GM12878 (cell line): ENCODE measurements at regions not wholly inside any gene's neighbourhood (a gene's known extent, or its start where the extent isn't known, plus 50 kb on each side); places are given as distances from the start of the nearest gene placed in this dataset.

ENCODE experiments used
- CTCF ChIP-seq, 3 experiments: IDR thresholded peaks in 2 of 3; conservative IDR thresholded peaks in 1 of 3; 2 replicates each; pipeline ENCODE4 v1.5.1; 2011; ENCODE audit warnings: low read depth in 3 of 3, low read length in 3 of 3, mild to moderate bottlenecking in 3 of 3, control low read depth in 2 of 3, moderate library complexity in 2 of 3, inconsistent platforms in 1 of 3, mixed read lengths in 1 of 3; ENCODE audit not compliant: control insufficient read depth in 2 of 3, insufficient read depth in 1 of 3; ENCODE audit errors: extremely low read depth in 1 of 3
- DPF2 ChIP-seq: fragments of 450-650 bp; IDR thresholded peaks from 2 replicates; pipeline ENCODE4 v1.6.1; 2017; ENCODE audit warnings: mild to moderate bottlenecking
- JUND ChIP-seq: IDR thresholded peaks from 2 replicates; pipeline ENCODE4 v1.6.1; 2012; ENCODE audit warnings: low read depth, mild to moderate bottlenecking, low read length, improper control_type of control experiment, moderate library complexity
- MYB ChIP-seq: fragments of 150-350 bp; IDR thresholded peaks from 2 replicates; pipeline ENCODE4 v1.6.1; 2014; ENCODE audit warnings: mild to moderate bottlenecking, low read depth, low read length, borderline replicate concordance
- RFX5 ChIP-seq: IDR thresholded peaks from 2 replicates; pipeline ENCODE4 v1.6.1; 2011; ENCODE audit warnings: low read depth, low read length, improper control_type of control experiment
- SP1 ChIP-seq: IDR thresholded peaks from one replicate; pipeline ENCODE4 v1.6.1; 2011; ENCODE audit warnings: low read depth, low read length
- SREBF2 ChIP-seq: IDR thresholded peaks from 2 replicates; pipeline ENCODE4 v1.6.1; 2012; ENCODE audit warnings: mild to moderate bottlenecking, low read length

GRCh38 chr6:4297348-4297747, 162.0 kb upstream of the ECI2 start:
- no peak for TF ChIP-seq DPF2
- TF ChIP-seq SREBF2: no peak
- no peak for TF ChIP-seq JUND
- TF ChIP-seq CTCF (IDR thresholded peaks at IDR 0.05 in 2 of 3, conservative IDR thresholded peaks at IDR 0.05 in 1 of 3; ENCODE audit: control insufficient read depth in 2 of 3, extremely low read depth in 1 of 3, insufficient read depth in 1 of 3, low read depth in 3 of 3, low read length in 3 of 3): no peak
- TF ChIP-seq SP1: no peak
- no peak for TF ChIP-seq RFX5
- TF ChIP-seq MYB: no peak
